Skin epidermis (tissue), 12 donors: ENCODE measurements at regions not wholly inside any gene's neighbourhood (a gene's known extent, or its start where the extent isn't known, plus 50 kb on each side); places are given as distances from the start of the nearest gene placed in this dataset.
A peak's percentile ranks its signal among the peaks of the same experiment; 100 is the strongest.
"Not testable (repeated sequence)": the region's sequence is repeated elsewhere in the genome, so short reads cannot be mapped to it uniquely, and the experiment has no call there.

ENCODE experiments used
- H3K27ac ChIP-seq, 21 experiments: fragments of 200-600 bp; sonication (generic) in 11 of 21; one replicate each; pipeline ENCODE4 v1.5.0; 2020; ENCODE audit warnings: mild to moderate bottlenecking in 3 of 21, inconsistent platforms in 2 of 21, moderate library complexity in 2 of 21
- H3K4me3 ChIP-seq, 7 experiments: fragments of 200-600 bp; sonication (generic) in 2 of 7; one replicate each; pipeline ENCODE4 v1.5.0; 2020; ENCODE audit warnings: inconsistent platforms in 2 of 7, mild to moderate bottlenecking in 2 of 7, moderate library complexity in 1 of 7

- Histone ChIP-seq H3K4me3 (no peak overlapping the region), H3K27ac (peak overlapping the region in 3 of 21 experiments; percentile 17 to 44 (median 32))
Measured at GRCh38 chr12:38384816-38385378, 68.3 kb downstream of the ALG10B start.

GRCh38 chr12:38385486-38385885, 68.9 kb downstream of the ALG10B start:
- Histone ChIP-seq H3K27ac (peak overlapping the region in 3 of 21 experiments; percentile 17 to 44 (median 32)), H3K4me3 (no peak overlapping the region)

- no peak overlapping the region for H3K27ac ChIP-seq
- no peak overlapping the region for H3K4me3 ChIP-seq
Measured at GRCh38 chr12:38386205-38386985, 69.8 kb downstream of the ALG10B start.

- H3K4me3 ChIP-seq: no peak overlapping the region
- H3K27ac ChIP-seq: no peak overlapping the region
Measured at GRCh38 chr12:38389614-38390013, 73.0 kb downstream of the ALG10B start.

- H3K4me3 ChIP-seq: no peak overlapping the region
- H3K27ac ChIP-seq: no peak overlapping the region
Measured at GRCh38 chr12:38391007-38391406, 74.4 kb downstream of the ALG10B start.

GRCh38 chr12:38392554-38393144, 76.1 kb downstream of the ALG10B start:
- H3K4me3 ChIP-seq: no peak overlapping the region
- H3K27ac ChIP-seq: no peak overlapping the region

- Histone ChIP-seq H3K4me3 (no peak overlapping the region), H3K27ac (no peak overlapping the region)
Measured at GRCh38 chr12:38399711-38400206, 83.2 kb downstream of the ALG10B start.

- no peak overlapping the region for H3K4me3 ChIP-seq
- no peak overlapping the region for H3K27ac ChIP-seq
Measured at GRCh38 chr12:38402811-38403210, 86.2 kb downstream of the ALG10B start.

- no peak overlapping the region for H3K27ac ChIP-seq
- no peak overlapping the region for H3K4me3 ChIP-seq
Measured at GRCh38 chr12:38409511-38409910, 92.9 kb downstream of the ALG10B start.

- Histone ChIP-seq H3K27ac (no peak overlapping the region), H3K4me3 (no peak overlapping the region)
Measured at GRCh38 chr12:38411426-38411825, 94.9 kb downstream of the ALG10B start.

- Histone ChIP-seq H3K27ac (no peak overlapping the region), H3K4me3 (no peak overlapping the region)
Measured at GRCh38 chr12:38411946-38412345, 95.4 kb downstream of the ALG10B start.

- no peak overlapping the region for H3K27ac ChIP-seq
- H3K4me3 ChIP-seq: no peak overlapping the region
Measured at GRCh38 chr12:38417101-38417500, 100.5 kb downstream of the ALG10B start.

GRCh38 chr12:38424436-38424835, 107.9 kb downstream of the ALG10B start:
- H3K4me3 ChIP-seq: no peak overlapping the region
- H3K27ac ChIP-seq: no peak overlapping the region

GRCh38 chr12:38427442-38427841, 110.9 kb downstream of the ALG10B start:
- Histone ChIP-seq H3K4me3 (no peak overlapping the region), H3K27ac (no peak overlapping the region)

- Histone ChIP-seq H3K4me3 (no peak overlapping the region), H3K27ac (no peak overlapping the region)
Measured at GRCh38 chr12:38431921-38432320, 115.3 kb downstream of the ALG10B start.

GRCh38 chr12:38441871-38442281, 125.3 kb downstream of the ALG10B start:
- H3K27ac ChIP-seq, H3K4me3 ChIP-seq: not testable (repeated sequence)

GRCh38 chr12:38445040-38445439, 128.5 kb downstream of the ALG10B start:
- Histone ChIP-seq H3K4me3 (no peak overlapping the region), H3K27ac (no peak overlapping the region)

- H3K4me3 ChIP-seq: no peak overlapping the region
- H3K27ac ChIP-seq: no peak overlapping the region
Measured at GRCh38 chr12:38448991-38449390, 132.4 kb downstream of the ALG10B start.

- no peak overlapping the region for H3K27ac ChIP-seq
- H3K4me3 ChIP-seq: no peak overlapping the region
Measured at GRCh38 chr12:38456537-38457120, 140.1 kb downstream of the ALG10B start.

- no peak overlapping the region for H3K27ac ChIP-seq
Measured at GRCh38 chr12:38465020-38465419, 148.4 kb downstream of the ALG10B start.

GRCh38 chr12:38469715-38470114, 153.1 kb downstream of the ALG10B start:
- H3K27ac ChIP-seq: no peak overlapping the region
- no peak overlapping the region for H3K4me3 ChIP-seq

More at GRCh38 chr12:38465020-38465419, 148.4 kb downstream of the ALG10B start:
- H3K4me3 ChIP-seq: no peak overlapping the region
